ENCODE measurements at regions not wholly inside any gene's neighbourhood (a gene's known extent, or its start where the extent isn't known, plus 50 kb on each side); places are given as distances from the start of the nearest gene placed in this dataset.

- no peak for DNase-seq (ENCODE audit: extremely low read depth in 1 of 2, low read depth in 1 of 2)
Observed at GRCh38 chr14:101506926-101507835, 54.1 kb upstream of the DIO3 start.

- DNase-seq (ENCODE audit: extremely low read depth in 1 of 2, low read depth in 1 of 2): no peak
Observed at GRCh38 chr14:101507836-101508150, 53.5 kb upstream of the DIO3 start.

GRCh38 chr14:101508196-101508947 lies 52.9 kb upstream of the DIO3 start:
- no peak for DNase-seq (ENCODE audit: extremely low read depth in 1 of 2, low read depth in 1 of 2)

- no peak for DNase-seq (ENCODE audit: extremely low read depth in 1 of 2, low read depth in 1 of 2)
Observed at GRCh38 chr14:101508948-101509729, 52.2 kb upstream of the DIO3 start.

- DNase-seq (ENCODE audit: extremely low read depth in 1 of 2, low read depth in 1 of 2): no peak
Observed at GRCh38 chr14:101509730-101510371, 51.4 kb upstream of the DIO3 start.

- no peak for DNase-seq (ENCODE audit: extremely low read depth in 1 of 2, low read depth in 1 of 2)
Observed at GRCh38 chr14:101511199-101511598, 50.1 kb upstream of the DIO3 start.
